ENCODE measurements at regions not wholly inside any gene's neighbourhood (a gene's known extent, or its start where the extent isn't known, plus 50 kb on each side); places are given as distances from the start of the nearest gene placed in this dataset.

- DNase-seq (ENCODE audit: low spot score) = no peak
Observed at GRCh38 chr16:85256190-85256739, 144.0 kb upstream of the CIBAR2 start.

GRCh38 chr16:85257483-85257882 lies 145.2 kb upstream of the CIBAR2 start:
- DNase-seq (ENCODE audit: low spot score) = no peak

GRCh38 chr16:85258166-85258565 lies 145.9 kb upstream of the CIBAR2 start:
- DNase-seq (ENCODE audit: low spot score) = no peak

GRCh38 chr16:85258629-85259028 lies 146.4 kb upstream of the CIBAR2 start:
- DNase-seq (ENCODE audit: low spot score) = no peak

GRCh38 chr16:85259115-85259831 lies 147.0 kb upstream of the CIBAR2 start:
- no peak for DNase-seq (ENCODE audit: low spot score)

- DNase-seq (ENCODE audit: low spot score) = no peak
Observed at GRCh38 chr16:85259832-85260167, 147.5 kb upstream of the CIBAR2 start.

GRCh38 chr16:85261204-85261603 lies 148.9 kb upstream of the CIBAR2 start:
- DNase-seq (ENCODE audit: low spot score) = no peak

GRCh38 chr16:85261657-85262557 lies 149.6 kb upstream of the CIBAR2 start:
- no peak for DNase-seq (ENCODE audit: low spot score)

- DNase-seq (ENCODE audit: low spot score) = no peak
Observed at GRCh38 chr16:85262558-85263238, 150.4 kb upstream of the CIBAR2 start.

GRCh38 chr16:85263239-85263585 lies 150.9 kb upstream of the CIBAR2 start:
- DNase-seq (ENCODE audit: low spot score) = no peak

- DNase-seq (ENCODE audit: low spot score) = no peak
Observed at GRCh38 chr16:85264752-85265151, 152.5 kb upstream of the CIBAR2 start.

- no peak for DNase-seq (ENCODE audit: low spot score)
Observed at GRCh38 chr16:85265161-85265784, 153.0 kb upstream of the CIBAR2 start.

- DNase-seq (ENCODE audit: low spot score) = no peak
Observed at GRCh38 chr16:85265810-85266209, 153.5 kb upstream of the CIBAR2 start.

- DNase-seq (ENCODE audit: low spot score) = no peak
Observed at GRCh38 chr16:85266857-85267256, 154.6 kb upstream of the CIBAR2 start.

- no peak for DNase-seq (ENCODE audit: low spot score)
Observed at GRCh38 chr16:85267414-85267945, 155.2 kb upstream of the CIBAR2 start.

GRCh38 chr16:85269165-85269564 lies 156.9 kb upstream of the CIBAR2 start:
- DNase-seq (ENCODE audit: low spot score) = no peak

- no peak for DNase-seq (ENCODE audit: low spot score)
Observed at GRCh38 chr16:85270374-85270773, 158.1 kb upstream of the CIBAR2 start.

GRCh38 chr16:85271198-85271597 lies 158.9 kb upstream of the CIBAR2 start:
- no peak for DNase-seq (ENCODE audit: low spot score)

- no peak for DNase-seq (ENCODE audit: low spot score)
Observed at GRCh38 chr16:85273293-85273692, 161.0 kb upstream of the CIBAR2 start.

GRCh38 chr16:85274501-85274900 lies 162.2 kb upstream of the CIBAR2 start:
- no peak for DNase-seq (ENCODE audit: low spot score)

- no peak for DNase-seq (ENCODE audit: low spot score)
Observed at GRCh38 chr16:85274924-85275323, 162.7 kb upstream of the CIBAR2 start.
